MM.1S (cell line): ENCODE measurements at regions not wholly inside any gene's neighbourhood (a gene's known extent, or its start where the extent isn't known, plus 50 kb on each side); places are given as distances from the start of the nearest gene placed in this dataset.

Source experiments
- DNase-seq: peaks from one replicate; pipeline ENCODE4 v3.0.0-alpha.2; 2015
- H2AFZ ChIP-seq: fragments of 300-600 bp; sonication (generic); 2 replicates; pipeline ENCODE4 v1.6.0; 2016; ENCODE audit warnings: antibody characterized with exemption, low read length
- H3F3A ChIP-seq: fragments of 300-600 bp; sonication (generic); 2 replicates; pipeline ENCODE4 v1.6.1; 2016; ENCODE audit warnings: mild to moderate bottlenecking, antibody characterized with exemption, low read length, moderate library complexity, mixed read lengths; ENCODE audit not compliant: insufficient read depth
- H3K27ac ChIP-seq: fragments of 300-600 bp; sonication (generic); 2 replicates; pipeline ENCODE4 v1.5.1; 2016; ENCODE audit warnings: mild to moderate bottlenecking, low read length
- H3K27me3 ChIP-seq: fragments of 300-600 bp; sonication (generic); replicated peaks from 2 replicates; pipeline ENCODE4 v1.6.0; 2016; ENCODE audit warnings: low read length; ENCODE audit not compliant: insufficient read depth
- H3K36me3 ChIP-seq: fragments of 300-600 bp; sonication (generic); replicated peaks from 2 replicates; pipeline ENCODE4 v1.6.1; 2016; ENCODE audit warnings: mild to moderate bottlenecking, low read length, mixed read lengths; ENCODE audit not compliant: insufficient read depth
- H3K4me1 ChIP-seq: fragments of 300-600 bp; sonication (generic); 2 replicates; pipeline ENCODE4 v1.6.1; 2016; ENCODE audit warnings: low read length, mixed read lengths
- H3K4me2 ChIP-seq: fragments of 300-600 bp; sonication (generic); 2 replicates; pipeline ENCODE4 v1.6.0; 2016; ENCODE audit warnings: low read depth, low read length
- H3K4me3 ChIP-seq: fragments of 300-600 bp; sonication (generic); 2 replicates; pipeline ENCODE4 v1.5.1; 2016; ENCODE audit warnings: low read length, mixed read lengths
- H3K79me2 ChIP-seq: fragments of 300-600 bp; sonication (generic); 2 replicates; pipeline ENCODE4 v1.6.1; 2016; ENCODE audit warnings: mixed run types, low read length, mixed read lengths
- H3K9ac ChIP-seq: fragments of 300-600 bp; sonication (generic); 2 replicates; pipeline ENCODE4 v1.6.1; 2016; ENCODE audit warnings: low read length, mixed read lengths
- H3K9me2 ChIP-seq: fragments of 300-600 bp; sonication (generic); replicated peaks from 2 replicates; pipeline ENCODE4 v1.6.1; 2016; ENCODE audit warnings: mild to moderate bottlenecking, low read length, mixed read lengths; ENCODE audit not compliant: insufficient read depth
- H3K9me3 ChIP-seq: fragments of 300-600 bp; sonication (generic); replicated peaks from 2 replicates; pipeline ENCODE4 v1.6.1; 2016; ENCODE audit warnings: mild to moderate bottlenecking, low read length, mixed read lengths; ENCODE audit not compliant: insufficient read depth
- H4K20me1 ChIP-seq: fragments of 300-600 bp; sonication (generic); 2 replicates; pipeline ENCODE4 v1.6.1; 2016; ENCODE audit warnings: mild to moderate bottlenecking, low read length, moderate library complexity, mixed read lengths; ENCODE audit not compliant: insufficient read depth
- CTCF ChIP-seq: fragments of 300-600 bp; sonication (generic); IDR thresholded peaks from 2 replicates; pipeline ENCODE4 v1.5.1; 2016; ENCODE audit warnings: antibody characterized with exemption, low read length, mixed read lengths
- EZH2 ChIP-seq: fragments of 300-600 bp; sonication (generic); optimal IDR thresholded peaks from 2 replicates; pipeline ENCODE3; 2017; ENCODE audit warnings: low read depth, mild to moderate bottlenecking, antibody characterized with exemption, low read length, mixed read lengths
- EZH2phosphoT487 ChIP-seq: fragments of 300-600 bp; sonication (generic); IDR thresholded peaks from 2 replicates; pipeline ENCODE4 v1.6.1; 2018; ENCODE audit warnings: antibody characterized with exemption, low read length

GRCh38 chr5:105030153-105030552, 1467.6 kb upstream of the NUDT12 start:
- H3K4me3 ChIP-seq, result no peak overlapping the region
- no peaks in the 10 kb centered on the region for H3K79me2 ChIP-seq
- H3K4me2 ChIP-seq, result no peak overlapping the region
- H3K27ac ChIP-seq, result no peak overlapping the region
- H3F3A ChIP-seq, result no peaks in the 10 kb centered on the region
- no peaks in the 10 kb centered on the region for H3K9me2 ChIP-seq
- TF ChIP-seq EZH2phosphoT487, result no peak
- no peak for TF ChIP-seq EZH2
- TF ChIP-seq CTCF, result no peak
- no peak overlapping the region for H3K9ac ChIP-seq
- H3K27me3 ChIP-seq, result no peaks in the 10 kb centered on the region
- no peaks in the 10 kb centered on the region for H3K36me3 ChIP-seq
- H4K20me1 ChIP-seq, result no peaks in the 10 kb centered on the region
- no peaks in the 10 kb centered on the region for H3K4me1 ChIP-seq
- no peak for DNase-seq
- no peaks in the 10 kb centered on the region for H3K9me3 ChIP-seq
- H2AFZ ChIP-seq, result no peak overlapping the region

- H3K4me3 ChIP-seq, result no peak overlapping the region
- DNase-seq, result no peak
- TF ChIP-seq CTCF (no peak), EZH2 (no peak), EZH2phosphoT487 (no peak)
- H2AFZ ChIP-seq, result no peak overlapping the region
- no peaks in the 10 kb centered on the region for H3K27me3 ChIP-seq
- no peaks in the 10 kb centered on the region for H3K9me3 ChIP-seq
- no peak overlapping the region for H3K27ac ChIP-seq
- no peaks in the 10 kb centered on the region for H3K36me3 ChIP-seq
- H3K4me2 ChIP-seq, result no peak overlapping the region
- H3K79me2 ChIP-seq, result no peaks in the 10 kb centered on the region
- H4K20me1 ChIP-seq, result no peaks in the 10 kb centered on the region
- H3F3A ChIP-seq, result no peaks in the 10 kb centered on the region
- no peak overlapping the region for H3K9ac ChIP-seq
- H3K4me1 ChIP-seq, result no peaks in the 10 kb centered on the region
- no peaks in the 10 kb centered on the region for H3K9me2 ChIP-seq
These were observed 1452.5 kb upstream of the NUDT12 start for GRCh38 chr5:105015098-105015497.

GRCh38 chr5:104998572-104998971, 1436.0 kb upstream of the NUDT12 start:
- no peak for DNase-seq
- Histone ChIP-seq H4K20me1 (no peaks in the 10 kb centered on the region), H3K9me2 (no peaks in the 10 kb centered on the region), H3K27me3 (no peaks in the 10 kb centered on the region), H3K27ac (no peak overlapping the region), H3K9me3 (no peaks in the 10 kb centered on the region), H3K4me1 (no peaks in the 10 kb centered on the region), H3K4me3 (no peak overlapping the region), H3K79me2 (no peaks in the 10 kb centered on the region), H3K9ac (no peak overlapping the region), H3F3A (no peaks in the 10 kb centered on the region), H2AFZ (no peak overlapping the region), H3K4me2 (no peak overlapping the region), H3K36me3 (no peaks in the 10 kb centered on the region)
- no peak for TF ChIP-seq CTCF
- TF ChIP-seq EZH2, result no peak
- TF ChIP-seq EZH2phosphoT487, result no peak
